HG02623 (cell line): ENCODE measurements at regions not wholly inside any gene's neighbourhood (a gene's known extent, or its start where the extent isn't known, plus 50 kb on each side); places are given as distances from the start of the nearest gene placed in this dataset.
A peak's percentile ranks its signal among the peaks of the same experiment; 100 is the strongest.

Source experiments
- ATAC-seq: cut with Tn5 transposase; IDR thresholded peaks from one replicate; pipeline ENCODE4 v1.9.1; 2021; ENCODE audit warnings: moderate library complexity; ENCODE audit not compliant: unreplicated experiment

- ATAC-seq = no peak
Observed at GRCh38 chr4:123259676-123260646, 136.6 kb upstream of the SPRY1 start.

DNA sequence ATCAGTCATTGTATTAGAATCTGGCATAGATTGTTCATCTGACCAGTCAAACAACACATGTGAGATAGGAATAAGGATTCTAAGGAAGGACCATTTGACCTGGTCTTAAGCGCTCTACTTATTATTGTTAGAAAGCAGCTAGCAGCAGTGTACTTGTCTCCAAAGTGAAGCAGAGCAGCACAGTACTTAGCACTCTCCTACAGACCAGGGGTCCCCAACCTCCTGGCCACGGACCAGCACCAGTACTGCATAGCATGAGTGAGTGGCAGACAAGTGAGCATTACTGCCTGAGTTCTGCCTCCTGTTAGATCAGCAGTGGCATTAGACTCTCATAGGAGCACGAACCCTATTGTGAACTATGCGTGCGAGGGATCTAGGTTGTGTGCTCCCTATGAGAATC is 135.9 kb upstream of the SPRY1 start:
- no peak for ATAC-seq

DNA sequence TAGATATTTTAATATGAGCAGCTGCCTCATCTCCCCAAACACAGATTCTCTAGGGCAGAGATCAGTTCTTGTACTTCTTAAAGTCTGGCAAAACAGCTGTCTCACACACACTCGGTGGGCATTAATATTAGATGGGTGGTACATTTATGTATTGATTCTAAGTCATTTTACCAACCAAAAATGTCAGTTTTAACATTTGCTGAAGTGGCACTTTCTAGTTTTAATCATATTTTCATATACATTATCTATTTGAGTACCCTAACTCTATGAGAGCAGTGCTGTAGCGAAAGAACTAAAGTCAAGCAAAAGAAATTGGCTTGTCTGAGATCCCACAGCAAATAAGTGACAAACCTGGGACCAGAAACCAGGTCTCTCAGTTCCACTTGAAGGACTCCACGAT is 134.5 kb upstream of the SPRY1 start:
- no peak for ATAC-seq

DNA sequence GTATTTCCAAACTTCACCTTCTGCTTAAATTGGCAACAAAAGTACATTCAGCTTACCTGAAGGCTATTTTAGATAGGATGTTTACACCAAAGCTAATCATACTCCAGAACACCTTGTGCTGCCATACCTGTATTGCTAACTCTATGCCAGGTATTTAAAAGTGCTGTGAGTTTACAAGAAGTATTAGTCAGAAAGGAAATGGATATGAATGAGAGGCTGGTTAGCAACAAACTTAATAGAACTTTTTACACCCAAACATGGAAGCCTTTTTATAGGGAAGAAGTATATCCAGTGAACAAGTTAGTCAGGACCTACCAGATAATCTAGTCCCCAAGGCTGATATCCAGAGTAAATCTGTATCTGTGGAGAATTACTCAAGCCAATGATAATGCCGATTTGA is 131.2 kb upstream of the SPRY1 start:
- no peak for ATAC-seq

DNA sequence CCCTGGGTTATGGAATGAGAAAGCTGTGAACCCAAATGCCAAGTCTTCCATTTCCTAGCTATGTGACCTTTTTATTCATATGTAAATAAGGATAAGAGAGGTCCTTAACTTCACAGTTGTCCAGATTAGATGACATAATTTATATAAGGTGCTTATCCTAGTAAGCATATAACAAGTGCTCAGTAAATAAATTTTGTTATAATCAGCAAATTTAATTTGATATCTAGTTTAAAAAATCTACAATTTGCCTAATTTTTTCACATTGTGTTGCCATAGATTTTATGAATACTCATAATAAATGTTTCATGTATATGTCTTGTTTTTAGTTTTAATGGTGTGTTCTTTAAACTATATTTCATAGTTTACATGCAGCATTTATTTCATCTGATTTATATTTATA is 130.4 kb upstream of the SPRY1 start:
- ATAC-seq = no peak

- ATAC-seq = no peak
Observed at GRCh38 chr4:123278755-123279154, 117.8 kb upstream of the SPRY1 start.

DNA sequence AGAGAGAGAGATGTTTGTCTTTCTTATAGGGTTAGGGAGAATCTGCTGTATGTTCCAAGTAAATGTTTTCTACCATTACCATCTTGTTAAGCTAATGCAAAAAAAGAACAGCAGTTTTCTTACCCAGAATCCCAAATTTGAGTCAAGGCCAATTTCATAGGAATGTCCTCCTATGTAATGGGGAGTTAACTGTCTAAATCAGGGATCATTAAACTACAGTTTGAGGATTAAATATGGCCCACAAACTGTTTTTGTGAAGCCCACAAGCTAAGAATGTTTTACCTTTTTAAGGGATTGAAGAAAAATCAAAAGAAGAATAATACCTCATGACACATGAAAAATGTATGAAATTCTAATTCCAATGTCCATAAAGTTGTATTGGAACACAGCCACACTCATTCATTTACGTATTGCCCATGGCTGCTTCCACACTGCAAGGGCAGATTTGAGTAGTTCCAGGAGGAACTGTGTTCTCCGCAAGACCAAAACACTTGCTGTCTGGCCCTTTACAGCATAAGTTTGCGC is 113.2 kb upstream of the SPRY1 start:
- ATAC-seq = no peak

DNA sequence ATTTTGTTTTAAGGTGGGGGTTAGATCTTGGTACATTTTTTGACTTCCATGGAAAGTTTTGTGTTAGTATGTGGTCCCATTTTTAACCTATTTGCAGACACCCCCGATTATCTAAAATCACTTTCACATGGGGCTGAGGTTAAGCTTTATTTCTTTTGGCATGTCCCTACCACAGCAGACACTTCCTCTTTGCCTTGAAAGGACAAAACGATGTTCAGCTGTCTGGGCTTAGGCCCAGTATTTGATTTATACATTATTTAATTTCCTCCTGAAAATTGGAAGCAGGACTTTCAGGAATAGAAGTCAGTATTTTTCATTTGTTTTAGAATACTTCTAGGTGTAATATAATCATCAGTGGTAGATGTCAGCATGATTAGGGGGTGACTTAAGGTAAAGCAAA is 112.4 kb upstream of the SPRY1 start:
- no peak for ATAC-seq

DNA sequence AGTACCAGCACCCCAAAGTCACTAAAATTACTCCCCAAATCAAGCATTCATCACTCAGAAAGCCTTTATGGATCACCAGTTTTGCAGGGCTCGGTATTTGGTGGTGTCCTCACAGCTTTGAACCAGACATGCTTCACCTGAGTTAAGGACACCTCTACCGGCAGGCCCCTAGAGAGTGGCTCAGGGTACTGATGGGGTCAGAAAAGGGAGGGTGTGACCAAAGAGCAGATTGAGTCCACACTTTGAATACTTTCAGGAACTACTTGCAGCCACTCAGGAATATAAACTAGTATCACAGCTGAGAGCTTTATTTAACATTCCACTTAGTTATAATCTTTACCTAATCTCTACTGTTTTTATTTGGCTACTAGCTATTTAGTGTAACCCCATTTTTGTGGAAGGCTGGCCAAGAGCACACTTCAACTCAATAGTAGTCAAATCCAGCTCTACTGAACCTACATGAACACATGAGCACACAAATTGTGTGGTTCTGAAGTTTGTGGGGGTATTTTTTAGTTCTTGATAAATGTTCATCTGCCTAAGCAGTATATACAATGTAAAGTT is 109.6 kb upstream of the SPRY1 start:
- no peak for ATAC-seq

GRCh38 chr4:123288309-123289025 is 108.1 kb upstream of the SPRY1 start:
- peak; percentile 43 for ATAC-seq

GRCh38 chr4:123291329-123291728 is 105.3 kb upstream of the SPRY1 start:
- no peak for ATAC-seq

- ATAC-seq = no peak
Observed at GRCh38 chr4:123297836-123298235, 98.8 kb upstream of the SPRY1 start.

DNA sequence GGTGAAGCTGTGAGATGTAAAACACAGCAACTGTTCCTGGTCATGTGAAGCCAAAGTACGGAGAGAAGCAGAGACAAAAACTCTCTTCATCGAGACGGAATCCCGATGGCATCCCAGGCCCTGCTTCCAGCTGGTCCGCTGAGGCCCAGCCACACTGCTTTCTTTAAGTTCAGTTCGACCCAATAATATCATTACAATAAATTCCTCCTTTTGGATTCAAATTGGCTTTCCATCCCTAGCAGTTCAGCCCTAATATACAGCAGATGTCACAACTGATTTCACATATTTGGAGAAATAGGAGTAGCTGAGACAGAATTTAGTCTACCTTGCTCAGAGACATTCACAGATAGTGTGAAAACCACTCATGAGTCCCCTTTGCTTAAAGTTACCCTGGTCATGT is 98.3 kb upstream of the SPRY1 start:
- ATAC-seq = no peak

DNA sequence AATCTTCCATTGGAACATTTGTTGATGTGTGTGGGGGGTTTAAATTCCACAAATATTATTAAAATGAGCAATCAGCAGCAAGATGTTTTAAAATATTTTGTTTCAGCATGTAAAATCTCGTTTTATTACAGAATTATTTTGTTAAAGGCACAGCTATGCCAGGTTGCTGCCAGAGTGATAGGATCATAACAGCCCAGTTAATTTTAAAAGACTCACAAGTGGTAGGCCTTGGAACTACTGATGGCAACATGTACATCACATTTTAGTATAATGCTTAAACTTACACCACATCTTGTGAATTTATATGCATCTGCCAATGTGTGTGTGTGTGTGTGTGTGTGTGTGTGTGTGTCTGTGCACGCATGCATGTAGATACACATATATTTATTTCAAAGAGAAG is 97.8 kb upstream of the SPRY1 start:
- no peak for ATAC-seq

DNA sequence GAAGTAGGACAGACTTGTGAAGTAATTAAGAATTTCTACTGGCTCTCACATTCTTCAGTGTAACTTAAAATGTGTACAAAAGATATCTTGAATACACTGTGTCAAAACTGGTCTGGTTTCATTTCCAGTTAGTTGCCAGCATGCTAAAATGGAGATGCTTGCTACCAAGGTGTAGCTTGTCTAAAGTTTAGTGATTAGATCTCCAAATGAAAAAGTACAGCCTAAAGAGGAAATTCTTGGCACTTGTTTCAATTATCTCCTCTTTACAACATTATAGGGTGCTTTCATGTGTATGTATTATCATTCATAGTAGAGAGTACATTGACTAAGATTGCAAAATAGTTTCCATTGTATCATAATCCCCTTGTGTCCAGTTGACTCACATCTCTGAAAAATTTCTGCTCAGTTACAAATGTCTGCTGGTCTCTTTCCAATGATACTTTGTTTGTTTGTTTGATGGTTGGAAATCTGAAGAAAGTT is 97.3 kb upstream of the SPRY1 start:
- no peak for ATAC-seq

GRCh38 chr4:123300222-123301039 is 96.2 kb upstream of the SPRY1 start:
- no peak for ATAC-seq

GRCh38 chr4:123301923-123302322 is 94.7 kb upstream of the SPRY1 start:
- ATAC-seq = no peak

DNA sequence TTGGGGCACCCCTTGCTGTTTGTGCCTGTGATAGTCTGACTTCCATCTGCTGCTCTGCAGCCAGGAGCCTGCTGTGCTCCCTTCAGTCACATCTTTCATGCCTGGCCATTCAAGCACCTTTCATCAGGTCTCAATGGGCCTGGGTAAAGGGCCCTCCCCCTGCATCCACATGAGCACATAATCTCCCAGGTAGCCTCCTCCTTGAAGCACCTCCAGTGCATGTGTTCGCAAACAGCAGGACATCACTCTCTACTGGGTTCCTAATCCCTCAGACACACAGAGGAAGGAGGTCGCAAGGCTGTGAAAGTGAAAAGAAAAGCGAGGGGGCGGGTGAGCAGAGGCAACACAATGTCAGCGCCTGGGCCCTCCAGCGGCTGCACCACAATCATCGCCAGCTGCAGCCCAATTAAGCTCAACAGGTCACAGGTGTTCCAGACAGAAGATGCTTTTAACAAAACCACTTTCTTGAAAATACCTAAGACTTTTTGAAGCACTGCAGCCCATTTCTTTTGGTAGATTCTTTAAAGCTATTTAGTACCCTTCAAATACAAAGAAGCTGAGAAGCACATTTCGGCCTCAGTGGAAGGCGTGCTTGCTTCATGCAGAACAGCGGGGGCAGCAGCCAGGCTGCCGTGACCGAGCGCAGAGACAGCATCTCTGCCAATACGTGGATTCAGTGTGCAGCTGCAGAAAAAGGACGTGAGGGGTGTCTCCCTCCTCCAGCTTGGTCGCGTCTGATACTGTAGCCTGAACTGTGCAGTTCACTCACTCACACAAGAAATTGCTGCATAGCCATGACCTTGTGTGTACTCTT is 92.2 kb upstream of the SPRY1 start:
- no peak for ATAC-seq

DNA sequence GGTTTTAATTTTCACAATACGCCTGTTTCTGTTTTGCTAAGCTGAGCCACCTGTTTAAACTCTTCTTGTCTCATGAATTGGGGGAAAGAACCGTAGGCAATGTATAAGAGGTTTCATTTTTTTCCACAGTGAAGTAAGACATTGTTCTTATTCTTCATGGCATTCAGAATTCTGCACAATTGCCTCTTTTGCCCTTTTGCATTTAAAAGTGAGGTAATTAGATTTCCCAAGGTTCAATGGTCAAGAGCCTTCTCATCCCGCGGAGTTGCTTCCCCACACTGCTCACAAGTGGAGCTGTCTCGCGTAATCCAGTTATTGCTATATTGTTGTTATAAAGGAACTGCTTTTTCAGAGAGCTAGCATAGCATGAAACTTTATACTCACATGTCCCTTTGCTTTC is 90.9 kb upstream of the SPRY1 start:
- no peak for ATAC-seq

- ATAC-seq = no peak
Observed at GRCh38 chr4:123306769-123307168, 89.8 kb upstream of the SPRY1 start.
